AG10803 (cell line): ENCODE measurements at regions not wholly inside any gene's neighbourhood (a gene's known extent, or its start where the extent isn't known, plus 50 kb on each side); places are given as distances from the start of the nearest gene placed in this dataset.

Source experiments
- DNase-seq: peaks from one replicate; pipeline ENCODE4 v3.0.0; 2010; ENCODE audit warnings: low read depth
- H3K4me3 ChIP-seq: 2 replicates; pipeline ENCODE4 v1.5.1; 2011; ENCODE audit warnings: mild to moderate bottlenecking, low read length, control low read depth
- TF ChIP-seq, protein P1 (sequence below): conservative IDR thresholded peaks from 2 replicates; pipeline ENCODE4 v1.5.1; 2011; ENCODE audit warnings: mild to moderate bottlenecking, low read length, control low read depth, inconsistent platforms

DNA sequence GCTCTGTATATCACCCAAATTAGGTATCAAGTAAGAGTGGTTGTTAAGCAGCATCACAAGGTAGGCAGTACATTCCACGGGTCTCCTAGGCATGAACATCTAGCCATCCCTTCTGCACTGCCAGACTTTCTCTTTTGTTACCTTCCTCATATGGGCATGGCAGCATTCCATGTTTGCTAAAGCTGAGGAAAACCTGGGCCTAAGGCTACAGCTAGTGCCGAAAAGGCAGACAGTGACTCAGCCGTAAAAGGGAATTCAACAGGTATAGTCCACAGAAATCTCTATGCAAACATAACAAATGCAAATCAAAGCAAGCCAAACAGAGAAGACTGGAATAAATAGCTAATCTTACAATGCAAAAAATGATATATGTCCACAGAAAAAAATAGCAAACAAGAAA lies 645.4 kb downstream of the ZBBX start:
- no peak overlapping the region for H3K4me3 ChIP-seq
- TF ChIP-seq, protein P1, sequence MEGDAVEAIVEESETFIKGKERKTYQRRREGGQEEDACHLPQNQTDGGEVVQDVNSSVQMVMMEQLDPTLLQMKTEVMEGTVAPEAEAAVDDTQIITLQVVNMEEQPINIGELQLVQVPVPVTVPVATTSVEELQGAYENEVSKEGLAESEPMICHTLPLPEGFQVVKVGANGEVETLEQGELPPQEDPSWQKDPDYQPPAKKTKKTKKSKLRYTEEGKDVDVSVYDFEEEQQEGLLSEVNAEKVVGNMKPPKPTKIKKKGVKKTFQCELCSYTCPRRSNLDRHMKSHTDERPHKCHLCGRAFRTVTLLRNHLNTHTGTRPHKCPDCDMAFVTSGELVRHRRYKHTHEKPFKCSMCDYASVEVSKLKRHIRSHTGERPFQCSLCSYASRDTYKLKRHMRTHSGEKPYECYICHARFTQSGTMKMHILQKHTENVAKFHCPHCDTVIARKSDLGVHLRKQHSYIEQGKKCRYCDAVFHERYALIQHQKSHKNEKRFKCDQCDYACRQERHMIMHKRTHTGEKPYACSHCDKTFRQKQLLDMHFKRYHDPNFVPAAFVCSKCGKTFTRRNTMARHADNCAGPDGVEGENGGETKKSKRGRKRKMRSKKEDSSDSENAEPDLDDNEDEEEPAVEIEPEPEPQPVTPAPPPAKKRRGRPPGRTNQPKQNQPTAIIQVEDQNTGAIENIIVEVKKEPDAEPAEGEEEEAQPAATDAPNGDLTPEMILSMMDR, result no peak
- no peak for DNase-seq

DNA sequence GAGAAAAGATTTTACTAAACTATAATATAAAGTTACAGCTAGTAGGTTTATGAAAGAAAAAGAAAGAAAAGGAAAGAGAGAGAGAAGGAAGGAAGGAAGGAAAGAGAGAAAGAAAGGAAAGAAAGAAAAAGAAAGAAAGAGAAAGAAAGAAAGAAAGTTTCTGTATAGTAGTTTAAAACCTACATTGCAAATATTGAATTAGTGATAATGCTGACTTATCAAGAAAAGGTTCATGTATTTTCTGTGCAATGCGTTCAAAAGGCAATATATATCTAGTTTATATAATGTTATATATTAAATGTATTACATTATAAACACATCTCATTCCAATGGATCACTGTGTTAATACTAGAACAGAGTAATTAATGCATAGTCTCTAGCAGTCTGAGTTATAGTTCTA lies 648.4 kb downstream of the ZBBX start:
- no peak for DNase-seq
- TF ChIP-seq, protein P1, result no peak
- H3K4me3 ChIP-seq, result no peak overlapping the region

- TF ChIP-seq, protein P1, result no peak
- H3K4me3 ChIP-seq, result no peak overlapping the region
- DNase-seq, result no peak
Observed at GRCh38 chr3:166721466-166721865, 658.6 kb downstream of the ZBBX start.

- no peak overlapping the region for H3K4me3 ChIP-seq
- no peak for DNase-seq
- TF ChIP-seq, protein P1, result no peak
Observed at GRCh38 chr3:166714206-166714605, 665.9 kb downstream of the ZBBX start.

GRCh38 chr3:166713787-166714186 lies 666.3 kb downstream of the ZBBX start:
- TF ChIP-seq, protein P1, result no peak
- H3K4me3 ChIP-seq, result no peak overlapping the region
- DNase-seq, result no peak

- TF ChIP-seq, protein P1, result no peak
- no peak overlapping the region for H3K4me3 ChIP-seq
- DNase-seq, result no peak
Observed at GRCh38 chr3:166706094-166706493, 674.0 kb downstream of the ZBBX start.

DNA sequence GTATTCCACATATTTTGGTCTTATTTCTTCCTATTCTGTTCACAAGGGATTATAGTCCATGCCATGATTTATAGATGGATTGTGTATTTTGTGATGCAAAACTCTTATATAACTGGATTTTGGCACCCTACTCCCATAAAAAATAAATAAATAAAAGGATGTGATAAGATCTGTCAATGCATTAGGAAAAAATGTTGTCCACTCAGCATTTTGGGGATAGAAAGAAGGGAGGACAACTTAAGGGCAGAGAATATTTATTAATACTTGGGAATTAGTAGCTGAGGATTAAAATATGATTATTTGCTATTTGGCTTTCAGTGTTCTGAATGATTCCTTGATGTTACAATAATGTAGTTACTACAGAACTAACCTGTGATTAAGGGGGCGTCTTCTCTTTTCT lies 682.6 kb downstream of the ZBBX start:
- no peak overlapping the region for H3K4me3 ChIP-seq
- no peak for DNase-seq
- TF ChIP-seq, protein P1, result no peak
